Panc1 (cell line): ENCODE measurements at regions not wholly inside any gene's neighbourhood (a gene's known extent, or its start where the extent isn't known, plus 50 kb on each side); places are given as distances from the start of the nearest gene placed in this dataset.

ENCODE experiments used
- ATAC-seq: fragments of 200-7000 bp; cut with Tn5 transposase; 2 replicates; pipeline ENCODE4 v1.9.1; 2020; ENCODE audit warnings: mild to moderate bottlenecking, moderate library complexity
- BruUV-seq: library from RNA; stranded (reverse); fragments of 400-500 nt; replicated peaks from 2 replicates; lab custom pipeline; 2021; lab: Mats Ljungman, UMichigan
- CTCF ChIA-PET: fragments of 300-600 bp; sonication (Branson Sonifier 250); formaldehyde crosslinking; loops from one replicate; lab custom pipeline; 2022; ENCODE audit warnings: antibody characterized with exemption; lab: Charles Lee
- POLR2A ChIA-PET: fragments of 300-600 bp; sonication (Branson Sonifier 250); formaldehyde crosslinking; loops from one replicate; lab custom pipeline; 2022; ENCODE audit warnings: antibody characterized with exemption; lab: Charles Lee
- DNase-seq: peaks from one replicate; pipeline ENCODE4 v3.0.0-alpha.2; 2010; ENCODE audit warnings: low read depth, low spot score
- H3K27ac ChIP-seq: 2 replicates; pipeline ENCODE4 v1.5.1; 2011; ENCODE audit warnings: mild to moderate bottlenecking, low read length, inconsistent platforms
- H3K27me3 ChIP-seq: fragments of 200-500 bp; sonication (Bioruptor generic); 2 replicates; pipeline ENCODE4 v1.6.0; 2014; ENCODE audit warnings: low read length, inconsistent platforms; ENCODE audit not compliant: control insufficient read depth, insufficient read depth
- H3K36me3 ChIP-seq: fragments of 200-500 bp; sonication (Bioruptor generic); 2 replicates; pipeline ENCODE4 v1.5.1; 2014; ENCODE audit warnings: inconsistent platforms, mild to moderate bottlenecking, low read length, moderate library complexity; ENCODE audit not compliant: control insufficient read depth, insufficient read depth
- H3K4me1 ChIP-seq: 2 replicates; pipeline ENCODE4 v1.5.1; 2011; ENCODE audit warnings: inconsistent platforms, mild to moderate bottlenecking, low read length, moderate library complexity; ENCODE audit not compliant: control insufficient read depth, insufficient read depth
- H3K4me3 ChIP-seq, 2 experiments: 2 replicates each; pipeline ENCODE4 v1.5.1; 2011 to 2012; ENCODE audit warnings: low read depth in 2 of 2, low read length in 2 of 2, mild to moderate bottlenecking in 2 of 2, inconsistent platforms in 1 of 2, moderate library complexity in 1 of 2
- H3K9me3 ChIP-seq: fragments of 200-500 bp; sonication (Bioruptor generic); 2 replicates; pipeline ENCODE4 v1.5.1; 2014; ENCODE audit warnings: low read depth, mild to moderate bottlenecking, inconsistent platforms, low read length, moderate library complexity; ENCODE audit not compliant: control insufficient read depth, insufficient read depth
- CTCF ChIP-seq: fragments of 450-650 bp; IDR thresholded peaks from 2 replicates; pipeline ENCODE4 v1.5.1; 2017; ENCODE audit warnings: mild to moderate bottlenecking
- POLR2AphosphoS5 ChIP-seq: IDR thresholded peaks from 2 replicates; pipeline ENCODE4 v1.6.1; 2012; ENCODE audit warnings: mild to moderate bottlenecking, low read depth, low read length, moderate library complexity
- REST ChIP-seq, 2 experiments: IDR thresholded peaks; 2 replicates each; pipeline ENCODE4 v1.6.1; 2011 to 2012; ENCODE audit warnings: low read depth in 2 of 2, control low read depth in 1 of 2, low read length in 1 of 2, mild to moderate bottlenecking in 1 of 2, moderate library complexity in 1 of 2; ENCODE audit not compliant: insufficient read depth in 1 of 2
- SIN3A ChIP-seq: IDR thresholded peaks from 2 replicates; pipeline ENCODE4 v1.6.1; 2012; ENCODE audit warnings: low read depth, mild to moderate bottlenecking, low read length, moderate library complexity, borderline replicate concordance; ENCODE audit not compliant: insufficient read depth
- TCF7L2 ChIP-seq: IDR thresholded peaks from 2 replicates; pipeline ENCODE4 v1.6.1; 2011; ENCODE audit warnings: mild to moderate bottlenecking, low read depth, low read length, inconsistent platforms
- in situ Hi-C: cut with HindIII; loops from 2 replicates; pipeline ENCODE4 v1.10.0; 2016; ENCODE audit warnings: low sequenced_read_pairs, low pct_unique_long_range_greater_than_20kb
- intact Hi-C: fragments of 100-400 bp; cut with micrococcal nuclease; formaldehyde crosslinking; loops from one replicate; pipeline ENCODE4 v1.10.0; 2022; ENCODE audit not compliant: unreplicated experiment

- ATAC-seq (no peak), DNase-seq (no peak)
- ChIA-PET CTCF (no interaction called here), POLR2A (no interaction called here)
- Histone ChIP-seq H3K4me3 (no peak overlapping the region), H3K36me3 (no peaks in the 10 kb centered on the region), H3K9me3 (no peaks in the 10 kb centered on the region), H3K4me1 (no peaks in the 10 kb centered on the region), H3K27ac (no peak overlapping the region), H3K27me3 (no peaks in the 10 kb centered on the region)
- BruUV-seq, result no TSS peak
- TF ChIP-seq REST (IDR thresholded peaks at IDR 0.05; ENCODE audit: insufficient read depth in 1 of 2, low read depth in 2 of 2, low read length in 1 of 2) (no peak), POLR2AphosphoS5 (no peak), TCF7L2 (no peak), SIN3A (no peak), CTCF (no peak)
- intact Hi-C loops, result no loop called here
- in situ Hi-C loops, result no loop called here
Measured at GRCh38 chr6:101070044-101070608, 189.0 kb upstream of the ASCC3 start.

GRCh38 chr6:101077344-101077743 lies 196.2 kb upstream of the ASCC3 start:
- in situ Hi-C loops, result no loop called here
- POLR2A ChIA-PET, result no interaction called here
- ATAC-seq, result no peak

More at GRCh38 chr6:101077344-101077743, 196.2 kb upstream of the ASCC3 start:
- no peaks in the 10 kb centered on the region for H3K36me3 ChIP-seq
- intact Hi-C loops, result no loop called here
- H3K4me1 ChIP-seq, result peaks cover 3% of the 10 kb centered on the region; the same call in 1 of the 2 replicates
- no peak for TF ChIP-seq SIN3A
- no peak for TF ChIP-seq REST (IDR thresholded peaks at IDR 0.05; ENCODE audit: insufficient read depth in 1 of 2, low read depth in 2 of 2, low read length in 1 of 2)
- no peak for TF ChIP-seq POLR2AphosphoS5
- TF ChIP-seq CTCF, result no peak
- no peak for TF ChIP-seq TCF7L2
- no peak for DNase-seq
- no peaks in the 10 kb centered on the region for H3K27me3 ChIP-seq
- CTCF ChIA-PET, result no interaction called here
- H3K27ac ChIP-seq, result no peak overlapping the region
- H3K9me3 ChIP-seq, result peaks cover 16% of the 10 kb centered on the region
- no peak overlapping the region for H3K4me3 ChIP-seq
- no TSS peak for BruUV-seq
